GM19452 (cell line): ENCODE measurements at regions not wholly inside any gene's neighbourhood (a gene's known extent, or its start where the extent isn't known, plus 50 kb on each side); places are given as distances from the start of the nearest gene placed in this dataset.
"Not testable (repeated sequence)": the region's sequence is repeated elsewhere in the genome, so short reads cannot be mapped to it uniquely, and the experiment has no call there.

Source experiments
- ATAC-seq: cut with Tn5 transposase; IDR thresholded peaks from one replicate; pipeline ENCODE4 v1.9.1; 2021; ENCODE audit not compliant: unreplicated experiment

DNA sequence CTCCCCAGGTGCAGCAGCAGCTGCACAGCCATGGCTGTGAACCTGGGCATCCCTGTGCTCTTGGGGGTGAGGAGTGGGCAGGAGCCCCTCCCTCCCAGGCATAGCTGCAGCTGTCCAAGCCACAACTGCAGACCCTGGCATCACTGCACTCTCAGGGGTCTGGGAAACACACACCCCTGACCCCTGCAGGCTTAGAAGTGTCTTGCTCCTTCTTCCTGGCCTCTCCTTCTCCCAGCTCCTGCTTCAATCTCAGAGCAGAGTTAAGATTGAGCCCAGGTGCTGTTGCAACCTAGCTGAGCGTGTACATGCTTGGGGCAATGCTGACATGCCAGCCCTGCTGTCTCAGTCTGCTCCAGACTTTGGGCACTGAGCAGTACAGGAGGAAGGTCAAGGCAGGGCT lies 833.6 kb downstream of the FLRT2 start:
- ATAC-seq: no peak

DNA sequence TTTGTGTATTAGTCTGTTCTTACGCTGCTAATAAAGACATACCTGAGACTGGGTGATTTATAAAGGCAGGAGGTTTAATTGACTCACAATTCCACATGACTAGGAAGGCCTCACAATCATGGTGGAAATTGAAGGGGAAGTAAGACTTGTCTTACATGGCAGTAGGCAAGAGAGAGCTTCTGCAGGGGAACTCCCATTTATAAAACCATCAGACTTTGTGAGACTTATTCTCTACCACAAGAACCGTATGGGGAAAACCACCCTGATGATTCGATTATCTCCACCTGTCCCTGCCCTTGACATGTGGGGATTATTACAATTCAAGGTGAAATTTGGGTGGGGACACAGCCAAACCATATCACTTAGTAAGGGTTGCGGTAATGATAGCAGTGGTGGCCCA lies 833.1 kb downstream of the FLRT2 start:
- ATAC-seq: no peak

- no peak for ATAC-seq
Observed at GRCh38 chr14:86357876-86358275, 827.9 kb downstream of the FLRT2 start.

- ATAC-seq: no peak
Observed at GRCh38 chr14:86357119-86357518, 827.2 kb downstream of the FLRT2 start.

GRCh38 chr14:86346818-86347384 lies 817.0 kb downstream of the FLRT2 start:
- ATAC-seq: no peak

- no peak for ATAC-seq
Observed at GRCh38 chr14:86334355-86334754, 804.4 kb downstream of the FLRT2 start.

- no peak for ATAC-seq
Observed at GRCh38 chr14:86333493-86333892, 803.5 kb downstream of the FLRT2 start.

DNA sequence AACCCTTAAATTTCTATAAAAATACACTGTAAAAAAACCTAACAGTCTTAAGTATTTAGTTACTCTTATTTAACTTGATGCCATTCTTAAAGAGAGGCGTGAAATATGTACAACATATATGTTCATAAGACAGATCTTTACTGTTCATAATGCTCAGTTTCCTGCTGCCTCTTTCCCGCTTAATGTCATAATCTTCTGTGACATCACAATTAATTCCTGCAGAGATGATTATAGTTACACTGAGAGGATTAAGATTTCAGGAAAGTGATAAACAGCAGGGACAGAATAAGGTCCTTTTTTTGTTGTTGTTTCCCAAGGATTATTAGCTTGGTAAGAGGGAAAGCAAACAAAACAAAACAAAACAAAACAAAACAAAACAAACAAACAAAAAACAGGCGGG lies 801.4 kb downstream of the FLRT2 start:
- ATAC-seq: no peak

DNA sequence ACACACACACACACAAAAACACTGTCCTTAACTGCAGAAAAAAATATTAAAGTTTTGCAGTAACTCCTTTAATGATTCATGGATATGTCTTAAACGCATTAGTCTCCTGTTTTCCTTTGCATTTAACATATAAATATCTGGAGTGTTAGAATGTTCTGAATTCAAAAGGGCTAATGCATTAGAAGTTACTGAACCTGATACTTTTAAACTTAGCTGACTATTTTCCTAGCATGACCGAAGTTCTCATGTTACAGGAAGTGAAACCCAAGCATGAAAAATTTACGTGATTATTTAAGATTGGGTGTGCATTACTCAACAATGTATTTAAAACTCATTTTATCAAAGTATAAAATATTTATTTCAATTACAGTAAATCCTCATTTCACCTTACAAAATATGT lies 791.2 kb downstream of the FLRT2 start:
- no peak for ATAC-seq

DNA sequence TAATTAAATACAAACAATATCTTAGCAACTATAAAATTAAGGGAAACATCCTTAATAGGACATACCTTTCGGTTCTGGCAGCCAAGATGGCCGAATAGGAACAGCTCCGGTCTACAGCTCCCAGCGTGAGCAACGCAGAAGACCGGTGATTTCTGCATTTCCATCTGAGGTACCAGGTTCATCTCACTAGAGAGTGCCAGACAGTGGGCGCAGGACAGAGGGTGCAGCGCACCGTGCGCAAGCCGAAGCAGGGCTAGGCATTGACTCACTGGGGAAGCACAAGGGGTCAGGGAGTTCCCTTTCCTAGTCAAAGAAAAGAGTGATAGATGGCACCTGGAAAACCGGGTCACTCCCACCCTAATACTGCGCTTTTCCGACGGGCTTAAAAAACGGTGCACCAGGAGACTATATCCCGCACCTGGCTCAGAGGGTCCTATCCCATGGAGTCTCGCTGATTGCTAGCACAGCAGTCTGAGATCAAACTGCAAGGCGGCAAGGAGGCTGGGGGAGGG lies 782.3 kb downstream of the FLRT2 start:
- not testable (repeated sequence) for ATAC-seq

GRCh38 chr14:86311151-86311550 lies 781.2 kb downstream of the FLRT2 start:
- no peak for ATAC-seq

DNA sequence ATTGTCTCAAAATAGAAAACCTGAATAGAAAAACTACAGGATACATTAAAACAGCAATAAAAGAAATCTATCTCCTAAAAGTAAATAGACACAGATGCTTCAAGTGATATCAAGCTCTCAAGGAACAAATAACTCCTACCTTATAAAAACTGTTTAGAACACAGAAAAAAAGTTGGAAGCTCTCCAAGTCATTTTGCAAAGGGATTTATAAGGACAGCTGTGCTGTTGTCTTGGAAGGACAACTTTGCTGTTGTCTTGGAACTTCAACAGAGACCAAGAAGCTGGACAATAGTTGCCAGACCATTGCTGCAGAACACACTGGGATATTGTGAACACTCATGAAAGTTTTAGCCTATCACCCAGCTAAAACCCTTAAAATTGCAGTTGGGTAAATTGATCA lies 780.7 kb downstream of the FLRT2 start:
- no peak for ATAC-seq

DNA sequence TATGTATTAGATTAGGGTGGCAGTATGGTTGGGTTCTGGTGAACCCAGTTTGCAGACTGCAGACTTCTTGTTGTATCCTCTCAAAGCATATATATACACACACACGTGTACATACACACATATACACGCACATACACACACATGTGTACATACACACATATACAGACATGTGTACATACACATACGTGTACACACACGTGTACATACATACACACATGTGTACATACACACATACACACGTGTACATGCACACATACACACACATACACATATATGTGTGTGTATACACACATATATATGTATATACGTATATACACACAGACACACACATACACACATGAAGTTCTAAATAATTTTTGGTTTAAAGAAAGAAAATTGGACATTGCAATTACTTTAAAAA lies 780.2 kb downstream of the FLRT2 start:
- ATAC-seq: no peak

GRCh38 chr14:86305058-86305457 lies 775.1 kb downstream of the FLRT2 start:
- no peak for ATAC-seq

DNA sequence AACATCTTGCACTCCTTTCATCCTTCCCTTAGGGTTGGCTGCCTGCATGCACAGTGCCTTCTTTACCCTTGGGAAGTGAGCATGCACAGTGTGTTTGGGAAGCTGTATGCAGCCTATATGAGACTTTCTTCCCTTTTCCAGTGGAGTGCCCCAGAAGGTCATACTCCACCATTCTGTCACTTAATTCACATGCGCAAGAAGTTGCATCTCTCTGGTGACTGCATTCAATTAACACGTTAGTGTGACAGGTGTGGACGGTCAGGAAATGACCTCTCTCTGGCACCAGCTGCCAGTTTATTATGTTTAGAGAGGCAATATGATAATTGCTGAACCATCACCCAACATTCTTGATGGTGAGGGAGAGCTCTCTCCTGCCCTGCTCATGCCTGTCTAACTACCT lies 770.0 kb downstream of the FLRT2 start:
- no peak for ATAC-seq

GRCh38 chr14:86296173-86296572 lies 766.2 kb downstream of the FLRT2 start:
- ATAC-seq: no peak

GRCh38 chr14:86288336-86288735 lies 758.4 kb downstream of the FLRT2 start:
- ATAC-seq: no peak

DNA sequence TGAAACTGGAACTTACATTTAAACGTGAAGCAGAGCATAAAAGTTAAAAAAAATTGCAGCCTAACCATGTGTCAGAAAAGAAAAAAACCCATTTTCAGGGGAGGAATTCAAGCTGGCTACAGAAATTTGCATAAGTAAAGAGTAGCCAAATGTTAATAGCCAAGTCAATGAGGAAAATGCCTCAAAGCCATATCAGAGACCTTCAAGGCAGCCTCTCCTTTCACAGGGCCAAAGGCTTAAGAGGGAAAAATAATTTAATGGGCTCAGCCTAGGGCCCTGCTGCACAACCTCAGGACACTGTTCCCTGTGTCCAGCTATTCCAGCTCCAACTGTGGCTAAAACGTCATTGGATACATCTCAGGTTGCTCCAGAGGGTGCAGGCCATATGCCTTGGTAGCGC lies 749.5 kb downstream of the FLRT2 start:
- ATAC-seq: no peak

DNA sequence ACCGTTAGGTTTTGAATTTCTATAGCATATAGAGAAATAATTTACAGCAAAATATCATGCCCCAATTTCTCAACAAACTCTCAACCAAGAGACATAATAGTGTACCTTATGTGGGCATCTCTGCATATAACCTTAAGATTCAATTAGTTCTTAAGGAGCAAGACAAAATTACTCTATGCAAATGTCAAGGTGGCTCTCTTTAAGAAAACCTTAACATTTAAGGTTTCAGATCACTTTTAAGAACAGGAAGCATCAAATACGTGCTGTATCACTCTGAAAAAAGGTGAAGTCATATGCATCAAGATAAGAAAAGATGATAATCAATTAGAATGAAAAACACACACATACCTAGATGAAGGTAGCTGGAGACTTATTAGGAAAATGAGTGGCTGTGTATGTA lies 728.0 kb downstream of the FLRT2 start:
- no peak for ATAC-seq

DNA sequence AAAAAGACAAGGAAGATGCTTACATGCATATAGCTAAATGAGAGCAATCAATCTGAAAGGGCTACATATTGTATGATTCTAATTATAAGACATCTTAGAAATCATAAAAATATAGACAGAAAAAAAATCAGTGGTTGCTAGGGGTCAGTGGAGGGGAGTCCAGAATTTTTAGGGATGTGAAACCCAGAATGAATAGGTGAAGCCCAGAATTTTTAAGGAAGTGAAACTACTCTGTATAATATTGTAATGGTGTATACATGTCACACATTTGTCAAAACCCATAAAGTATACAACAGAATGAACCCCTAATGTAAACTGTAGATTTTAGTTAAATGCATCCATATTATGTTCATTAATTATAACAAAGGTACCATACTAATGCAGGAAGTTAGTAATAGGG lies 713.2 kb downstream of the FLRT2 start:
- no peak for ATAC-seq

- no peak for ATAC-seq
Observed at GRCh38 chr14:86237733-86238132, 707.8 kb downstream of the FLRT2 start.

DNA sequence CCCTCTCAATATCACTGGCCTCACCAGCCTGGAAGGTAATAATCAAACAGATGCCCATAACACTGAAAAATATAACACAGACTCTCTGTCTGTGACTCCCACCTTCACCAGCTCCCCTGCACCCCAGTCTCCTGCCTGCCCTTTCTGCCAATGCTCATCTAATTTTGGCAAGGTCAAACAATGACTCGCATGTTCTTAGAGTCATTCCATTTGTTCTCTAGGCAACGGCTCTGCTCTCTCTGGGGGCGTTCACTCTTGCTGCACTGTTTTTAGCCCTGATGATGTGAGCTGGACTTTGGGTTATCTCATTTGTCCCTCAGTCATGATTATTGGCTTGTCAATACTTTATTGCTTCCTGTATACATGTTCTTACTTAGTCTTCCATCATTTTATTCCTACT lies 691.8 kb downstream of the FLRT2 start:
- ATAC-seq: no peak

GRCh38 chr14:86221000-86221399 lies 691.1 kb downstream of the FLRT2 start:
- ATAC-seq: no peak
